Pons (tissue), 1 donor: ENCODE measurements at regions not wholly inside any gene's neighbourhood (a gene's known extent, or its start where the extent isn't known, plus 50 kb on each side); places are given as distances from the start of the nearest gene placed in this dataset.
"Not testable (repeated sequence)": the region's sequence is repeated elsewhere in the genome, so short reads cannot be mapped to it uniquely, and the experiment has no call there.

Experiments used
- DNase-seq: peaks from one replicate; pipeline ENCODE4 v3.0.0-alpha.2; 2016; ENCODE audit warnings: low spot score

DNA sequence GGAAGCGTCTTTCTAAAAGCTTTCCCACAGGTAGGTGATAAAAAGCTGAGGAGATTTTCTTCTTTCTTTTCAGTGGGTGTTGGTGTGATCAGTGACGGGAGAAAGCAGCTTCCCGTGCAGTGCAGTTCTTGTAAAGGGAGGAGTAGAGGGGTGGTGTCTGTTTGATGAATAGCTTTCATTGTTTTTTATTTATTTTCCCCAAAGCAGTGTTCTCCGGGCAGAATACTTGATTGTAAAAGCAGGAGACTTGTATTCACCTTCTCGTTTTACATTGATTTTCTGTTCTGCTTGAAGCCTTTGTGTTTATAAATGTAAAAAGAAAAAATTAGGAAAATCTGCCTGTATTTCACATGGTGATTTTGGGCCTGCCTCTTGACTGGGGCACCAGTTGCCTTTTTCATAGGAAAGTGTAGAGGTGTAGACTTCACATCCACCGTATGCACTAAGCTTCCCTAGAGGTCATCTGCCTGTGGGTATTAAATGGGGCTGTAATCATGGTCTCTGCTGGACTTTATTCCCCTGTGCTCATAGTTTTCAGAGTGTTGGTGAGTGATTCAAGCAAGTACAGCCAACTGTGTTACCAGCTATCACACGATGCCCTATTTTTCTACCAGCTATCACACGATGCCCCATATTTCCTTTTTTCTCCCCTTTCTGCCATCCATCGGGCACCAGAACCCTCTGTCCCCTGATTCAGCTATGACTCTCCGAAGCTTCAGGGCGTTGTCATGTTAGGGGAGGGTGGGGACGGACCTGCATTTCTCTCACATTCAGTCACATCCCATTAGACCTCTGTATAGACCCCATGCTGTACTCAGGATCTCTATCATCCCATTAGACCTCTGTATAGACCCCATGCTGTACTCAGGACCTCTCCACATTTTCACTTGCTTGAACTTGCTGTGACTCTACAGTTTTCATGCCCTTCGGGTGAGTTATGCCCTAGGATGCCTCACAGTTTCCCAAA, 526.5 kb downstream of the TRIML1 start:
- DNase-seq, result peak; percentile 71

- not testable (repeated sequence) for DNase-seq
Measured at GRCh38 chr4:188678691-188679090, 539.5 kb downstream of the TRIML1 start.

- no peak for DNase-seq
Measured at GRCh38 chr4:188680004-188680666, 540.9 kb downstream of the TRIML1 start.

DNA sequence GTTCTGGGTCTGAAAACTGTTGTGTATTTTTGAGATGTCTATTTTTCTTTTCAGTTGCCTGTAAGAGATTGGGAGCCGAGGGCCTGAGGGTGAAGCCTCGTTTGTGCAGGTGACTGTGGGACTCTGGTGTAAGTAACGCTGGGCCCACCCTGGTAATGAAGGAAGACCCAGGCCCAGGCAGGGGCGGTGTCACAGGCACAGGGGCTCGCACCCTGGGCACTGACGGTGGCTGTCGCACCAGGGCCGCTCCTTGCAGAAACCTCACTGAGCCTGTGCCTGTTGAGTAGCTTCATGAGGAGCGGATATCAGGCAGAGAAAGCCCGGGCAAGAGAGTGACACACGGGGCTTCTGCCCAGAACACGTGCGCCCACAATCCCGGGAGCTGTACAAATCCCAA, 541.4 kb downstream of the TRIML1 start:
- no peak for DNase-seq

- DNase-seq, result no peak
Measured at GRCh38 chr4:188682321-188682720, 543.1 kb downstream of the TRIML1 start.

DNA sequence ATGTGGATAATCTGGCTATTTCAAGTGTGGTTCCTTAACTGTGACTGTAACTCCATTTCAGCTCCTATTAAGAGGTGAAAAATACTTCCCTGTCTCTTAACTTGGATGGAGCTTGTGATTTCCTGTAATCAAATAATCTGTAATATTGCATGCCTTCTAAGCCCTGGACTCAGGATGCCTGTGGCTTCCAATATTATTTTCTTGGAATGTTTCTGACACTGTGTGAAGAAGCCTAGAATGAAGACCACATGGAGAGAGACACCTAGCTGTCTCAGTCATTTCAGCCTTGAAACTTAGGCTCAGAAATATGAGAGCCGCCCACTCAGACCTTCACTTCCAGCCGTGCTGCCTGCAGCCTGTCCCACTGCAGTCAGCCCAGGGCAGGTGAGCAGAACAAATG, 544.3 kb downstream of the TRIML1 start:
- DNase-seq, result no peak

DNA sequence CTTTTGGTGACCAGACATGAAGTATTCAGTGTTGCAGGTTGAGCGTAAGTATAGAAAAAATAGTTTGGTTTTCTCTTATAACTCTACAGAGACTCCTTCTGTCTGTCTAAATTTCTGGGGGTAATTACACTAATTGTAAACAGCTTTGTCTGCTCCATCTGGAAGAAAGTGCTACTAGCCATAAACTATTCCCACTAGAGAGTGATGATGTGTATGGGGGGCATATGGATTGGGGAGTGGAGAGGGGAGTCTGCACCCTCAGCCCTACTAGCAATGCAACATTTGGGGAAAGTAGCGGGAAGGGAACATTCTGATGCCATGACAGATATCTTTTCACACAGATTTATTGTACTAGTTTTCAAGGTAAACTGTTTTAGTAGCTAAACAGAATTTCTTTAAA, 549.7 kb downstream of the TRIML1 start:
- DNase-seq, result no peak

GRCh38 chr4:188691811-188692210, 552.6 kb downstream of the TRIML1 start:
- no peak for DNase-seq

DNA sequence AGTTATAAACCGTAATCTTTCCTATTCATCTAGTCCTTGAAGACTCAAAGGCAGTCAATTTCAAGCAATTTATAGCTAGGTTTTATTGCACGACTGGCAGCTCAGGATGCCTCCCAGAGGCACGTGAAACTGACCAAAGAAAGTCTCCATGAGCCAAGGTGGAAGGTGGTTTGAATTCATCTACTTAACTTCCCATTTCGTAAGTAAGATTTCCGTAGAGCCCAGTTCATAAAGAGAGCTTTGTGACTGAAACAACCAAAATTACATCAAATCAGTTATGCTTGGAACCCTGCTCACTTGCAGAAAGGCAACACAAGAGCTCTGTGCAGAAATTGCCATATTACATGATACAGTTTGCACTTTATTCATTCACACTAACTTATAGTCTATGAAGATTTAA, 556.0 kb downstream of the TRIML1 start:
- no peak for DNase-seq

DNA sequence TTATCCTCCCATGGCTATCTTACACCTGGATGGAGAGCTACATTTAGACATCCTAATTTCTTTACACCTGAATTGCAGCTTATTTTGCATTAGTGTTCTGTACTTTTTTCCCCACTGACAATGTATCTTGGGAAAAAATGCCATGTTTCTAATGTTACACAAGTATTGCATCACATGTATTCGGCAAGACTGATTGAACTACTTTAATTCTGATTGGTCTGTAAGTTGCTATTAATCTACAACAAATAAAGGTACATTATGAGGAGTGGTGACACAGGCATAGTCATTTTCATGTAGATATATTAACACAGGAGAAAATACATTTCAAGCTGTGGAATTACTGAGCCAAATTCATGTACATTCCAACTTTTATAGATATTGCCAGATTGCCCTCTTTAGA, 558.0 kb downstream of the TRIML1 start:
- no peak for DNase-seq

- DNase-seq, result no peak
Measured at GRCh38 chr4:188701952-188702351, 562.7 kb downstream of the TRIML1 start.

GRCh38 chr4:188704288-188704687, 565.0 kb downstream of the TRIML1 start:
- no peak for DNase-seq

- no peak for DNase-seq
Measured at GRCh38 chr4:188707036-188707435, 567.8 kb downstream of the TRIML1 start.

DNA sequence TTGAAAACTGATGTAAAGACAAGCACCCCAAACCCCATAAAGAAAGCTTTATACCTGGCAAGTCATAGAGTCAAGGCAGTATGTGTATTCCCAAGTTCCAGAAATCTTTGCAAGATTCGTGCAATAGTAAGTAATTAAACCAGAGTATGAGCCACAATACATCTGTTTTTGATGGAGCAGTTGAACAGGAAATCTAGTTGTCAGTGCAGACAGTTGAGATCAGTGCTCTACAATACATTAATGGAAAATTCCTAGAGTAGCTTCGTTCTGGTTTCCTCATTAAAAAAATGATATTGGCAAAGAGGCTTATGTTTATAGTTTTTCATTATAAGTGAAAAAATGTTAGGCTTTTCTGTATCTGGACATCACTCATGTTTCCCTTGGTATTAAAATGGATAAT, 575.3 kb downstream of the TRIML1 start:
- no peak for DNase-seq

GRCh38 chr4:188714907-188715306, 575.7 kb downstream of the TRIML1 start:
- no peak for DNase-seq

DNA sequence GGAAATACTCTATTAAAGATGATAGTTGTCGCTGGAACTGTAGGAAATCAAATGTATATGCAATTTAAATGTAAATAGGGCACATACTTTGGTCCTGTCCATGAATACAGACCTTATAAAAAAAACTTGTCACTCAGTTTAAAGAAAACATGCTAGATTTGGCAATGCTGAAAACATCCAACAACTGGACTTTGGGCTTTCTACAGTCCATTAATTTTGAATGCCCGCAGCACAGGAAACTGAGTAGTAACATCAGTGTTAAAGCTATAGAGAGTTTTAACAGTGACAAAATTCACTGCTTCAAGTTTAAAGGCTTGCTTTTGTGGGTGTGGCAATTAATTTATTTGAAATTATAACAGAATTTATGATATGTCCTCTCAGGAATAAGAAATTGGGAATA, 578.4 kb downstream of the TRIML1 start:
- no peak for DNase-seq

DNA sequence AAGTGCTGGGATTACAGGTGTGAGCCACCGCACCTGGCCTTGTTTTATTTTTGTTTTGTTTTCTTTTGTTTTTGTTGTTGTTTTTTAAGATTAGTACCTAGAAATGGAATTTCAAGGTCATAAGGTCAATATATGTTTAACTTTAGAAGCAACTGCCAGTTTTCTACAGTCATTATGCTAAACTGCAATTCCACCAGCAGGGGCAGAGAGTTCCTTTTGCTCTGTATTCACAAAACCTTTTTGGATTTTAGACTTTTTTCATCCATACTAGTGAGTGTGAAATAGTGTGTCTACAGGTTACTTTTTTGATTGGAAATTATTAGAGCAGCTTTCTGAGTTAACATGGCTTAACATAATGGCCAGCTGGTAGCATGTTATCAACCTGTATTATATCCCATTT, 580.6 kb downstream of the TRIML1 start:
- no peak for DNase-seq

- DNase-seq, result no peak
Measured at GRCh38 chr4:188722911-188723310, 583.7 kb downstream of the TRIML1 start.

DNA sequence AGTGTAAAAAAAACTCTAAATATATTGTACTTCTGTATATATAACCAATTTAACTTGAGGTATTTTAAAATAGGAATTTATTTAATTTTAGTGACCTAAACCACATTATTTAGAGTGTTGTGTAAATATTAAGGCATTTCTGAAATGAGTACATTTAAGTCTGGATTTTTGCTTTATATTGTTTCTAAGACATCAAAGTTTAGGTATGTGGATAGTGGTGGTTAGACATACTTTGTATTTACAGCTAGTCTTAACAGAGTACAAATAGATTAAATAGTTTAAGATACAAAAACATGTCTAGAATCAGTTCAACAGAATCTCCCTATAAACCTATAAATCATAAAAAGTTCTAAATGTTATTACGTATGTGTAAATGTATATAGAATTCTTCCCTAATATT, 588.5 kb downstream of the TRIML1 start:
- no peak for DNase-seq

DNA sequence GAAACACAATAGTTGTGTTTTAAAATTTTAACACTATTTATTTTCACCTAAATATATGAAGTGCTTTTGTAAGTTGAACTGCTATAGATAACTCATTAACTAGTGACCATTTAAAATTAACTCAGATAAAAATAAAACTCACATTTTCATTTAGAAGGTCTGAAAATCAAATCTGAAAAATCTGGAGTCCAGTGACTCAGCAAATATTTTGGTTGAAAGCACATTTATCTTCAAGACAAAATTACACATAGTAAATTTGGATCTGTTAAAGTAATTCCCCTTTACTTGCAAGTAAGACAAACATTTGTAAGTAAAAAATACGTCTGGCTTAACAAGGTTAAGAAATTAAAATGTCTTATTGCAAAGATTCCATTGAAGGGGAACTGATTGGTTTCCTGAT, 589.1 kb downstream of the TRIML1 start:
- DNase-seq, result no peak

DNA sequence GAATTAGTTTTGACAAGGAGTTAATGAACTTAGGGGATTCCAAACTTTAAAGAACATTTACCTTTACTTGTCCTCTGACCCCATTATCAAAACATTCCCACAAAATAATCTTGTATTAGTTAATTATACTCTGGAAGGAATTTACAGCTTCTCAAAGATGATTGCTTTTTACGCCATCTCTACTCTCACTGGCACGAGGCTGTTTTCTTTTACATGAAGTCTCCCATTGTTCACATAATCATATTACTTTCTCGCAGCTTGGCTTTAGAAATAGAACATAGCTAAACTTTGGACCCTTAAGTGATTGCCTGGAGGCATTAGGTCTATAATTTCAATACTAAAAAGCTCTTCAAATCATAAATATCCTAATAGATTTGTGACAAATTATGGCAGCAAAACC, 592.9 kb downstream of the TRIML1 start:
- no peak for DNase-seq

DNA sequence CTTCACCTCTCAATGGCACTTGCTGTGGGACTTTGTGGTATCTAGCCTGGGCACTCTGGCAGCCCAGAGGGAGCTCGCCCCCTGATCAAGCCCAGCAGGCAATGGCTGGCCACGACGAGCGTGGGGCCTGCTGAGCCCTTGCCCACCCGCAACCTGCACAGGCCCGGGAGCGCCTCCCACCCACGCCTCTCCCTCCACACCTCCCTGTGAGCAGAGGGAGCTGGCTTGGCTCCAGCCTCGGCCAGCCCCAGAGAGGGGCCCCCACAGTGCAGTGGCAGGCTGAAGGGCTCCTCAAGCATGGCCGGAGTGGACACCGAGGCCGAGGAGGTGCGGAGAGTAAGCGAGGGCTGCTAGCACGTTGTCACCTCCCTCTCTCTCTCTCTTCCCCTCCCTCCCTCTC, 595.8 kb downstream of the TRIML1 start:
- DNase-seq, result no peak

DNA sequence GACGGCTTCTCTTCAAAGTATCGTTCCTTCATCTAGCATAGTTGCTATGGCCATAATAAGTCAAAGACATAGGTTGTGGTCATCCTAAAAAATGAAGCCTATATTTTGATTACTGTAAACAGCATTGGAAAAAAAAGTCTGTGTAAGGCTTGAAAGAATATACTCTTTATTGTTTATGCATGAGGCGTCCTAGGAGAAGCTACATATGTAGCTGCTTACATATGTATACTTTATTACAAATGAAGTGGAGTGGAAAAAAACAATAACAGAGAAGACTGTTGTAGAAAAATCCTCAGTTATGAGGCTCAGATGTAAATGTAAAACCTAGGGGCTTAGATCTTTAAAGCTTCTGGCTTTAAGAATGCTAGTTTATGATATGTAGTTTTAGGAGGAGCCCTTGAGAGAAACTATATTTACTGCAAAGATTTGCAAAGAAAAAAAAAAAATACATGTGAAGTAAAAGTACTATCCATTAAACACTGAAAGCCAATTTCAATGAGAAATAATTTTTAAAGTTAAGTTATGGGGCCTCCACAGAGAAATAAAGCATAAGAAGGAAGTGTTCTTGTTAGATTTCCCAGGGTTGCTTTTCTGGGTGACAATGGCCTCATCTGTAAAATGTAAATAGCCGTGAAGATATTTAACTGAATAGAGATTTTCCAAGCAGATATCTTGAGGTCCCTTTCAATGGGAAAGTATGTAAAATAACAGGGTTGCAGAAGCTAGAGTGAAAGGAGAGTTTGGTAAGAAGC, 598.2 kb downstream of the TRIML1 start:
- no peak for DNase-seq
